ENCODE measurements at regions not wholly inside any gene's neighbourhood (a gene's known extent, or its start where the extent isn't known, plus 50 kb on each side); places are given as distances from the start of the nearest gene placed in this dataset.
A peak's percentile ranks its signal among the peaks of the same experiment; 100 is the strongest.

DNA sequence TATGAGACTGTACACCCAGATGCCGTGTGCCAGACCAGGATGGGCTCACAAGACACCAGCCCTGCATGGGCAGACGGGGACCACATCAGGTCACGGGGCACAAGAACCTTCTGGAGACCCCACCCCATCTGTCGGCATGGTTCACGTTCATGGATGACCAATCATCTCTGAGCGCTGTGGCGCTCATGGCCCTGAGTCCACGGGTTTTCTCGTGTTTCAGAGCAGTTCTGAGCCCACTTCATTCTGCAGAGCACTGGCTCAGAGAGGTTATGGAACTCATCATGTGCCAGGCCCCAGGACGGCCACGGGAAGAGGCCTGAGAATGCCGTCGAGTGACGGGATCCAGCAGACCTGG lies 63.0 kb upstream of the PPARA start:
- ATAC-seq = no peak
- no peaks in the 10 kb centered on the region for H3K9me3 ChIP-seq
- no peak for TF ChIP-seq POLR2AphosphoS5 (IDR thresholded peaks at IDR 0.05)
- TF ChIP-seq POLR2A (IDR thresholded peaks at IDR 0.05) = no peak
- TF ChIP-seq, protein P1, sequence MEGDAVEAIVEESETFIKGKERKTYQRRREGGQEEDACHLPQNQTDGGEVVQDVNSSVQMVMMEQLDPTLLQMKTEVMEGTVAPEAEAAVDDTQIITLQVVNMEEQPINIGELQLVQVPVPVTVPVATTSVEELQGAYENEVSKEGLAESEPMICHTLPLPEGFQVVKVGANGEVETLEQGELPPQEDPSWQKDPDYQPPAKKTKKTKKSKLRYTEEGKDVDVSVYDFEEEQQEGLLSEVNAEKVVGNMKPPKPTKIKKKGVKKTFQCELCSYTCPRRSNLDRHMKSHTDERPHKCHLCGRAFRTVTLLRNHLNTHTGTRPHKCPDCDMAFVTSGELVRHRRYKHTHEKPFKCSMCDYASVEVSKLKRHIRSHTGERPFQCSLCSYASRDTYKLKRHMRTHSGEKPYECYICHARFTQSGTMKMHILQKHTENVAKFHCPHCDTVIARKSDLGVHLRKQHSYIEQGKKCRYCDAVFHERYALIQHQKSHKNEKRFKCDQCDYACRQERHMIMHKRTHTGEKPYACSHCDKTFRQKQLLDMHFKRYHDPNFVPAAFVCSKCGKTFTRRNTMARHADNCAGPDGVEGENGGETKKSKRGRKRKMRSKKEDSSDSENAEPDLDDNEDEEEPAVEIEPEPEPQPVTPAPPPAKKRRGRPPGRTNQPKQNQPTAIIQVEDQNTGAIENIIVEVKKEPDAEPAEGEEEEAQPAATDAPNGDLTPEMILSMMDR (IDR thresholded peaks at IDR 0.05) = no peak
- no peak for TF ChIP-seq EP300 (IDR thresholded peaks at IDR 0.05)
- no peaks in the 10 kb centered on the region for H3K27me3 ChIP-seq
- H3K4me1 ChIP-seq = peaks cover 3 to 100% (median 86%) of the 10 kb centered on the region in 3 donors
- H3K4me3 ChIP-seq = peak overlapping the region in 1 of 2 donors; percentile 40
- H3K27ac ChIP-seq = peak overlapping the region; percentile 55 to 99 (median 98)
- 66% methylated on average over 8 of the region's 14 CpGs; no CpG with 5 or more reads in 1 of the 2 donors for WGBS, 2 donors (ENCODE audit: low coverage in 1 of 2)
- H3K36me3 ChIP-seq = peaks cover 0 to 38% of the 10 kb centered on the region in 2 donors

DNA sequence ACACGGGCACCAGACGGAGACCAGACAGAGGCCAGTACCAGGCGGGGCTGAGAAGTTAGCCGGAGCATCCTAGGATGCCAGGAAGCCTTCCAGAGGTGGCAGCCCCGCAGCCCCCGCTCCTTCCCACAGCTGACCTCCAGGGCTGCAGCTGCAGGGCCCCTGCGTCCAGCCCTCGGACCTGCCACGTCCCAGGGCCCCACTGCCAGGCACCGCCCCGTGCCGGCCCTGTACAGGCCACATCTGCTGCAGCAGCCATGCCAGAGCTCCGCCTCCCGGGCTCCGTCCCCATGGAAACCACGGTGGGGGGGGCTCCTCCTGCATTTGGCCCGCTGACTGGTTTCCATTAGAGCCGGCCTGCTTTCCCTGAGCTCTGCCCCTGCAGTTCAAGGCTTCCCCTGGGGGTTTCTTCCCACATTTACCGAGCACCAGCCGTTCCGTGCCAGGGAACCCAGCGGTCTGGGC lies 62.5 kb upstream of the PPARA start:
- TF ChIP-seq, protein P1 (IDR thresholded peaks at IDR 0.05) = peak in 1 of 4 experiments; percentile 21
- peak; percentile 68 for TF ChIP-seq POLR2AphosphoS5 (IDR thresholded peaks at IDR 0.05)
- TF ChIP-seq EP300 (IDR thresholded peaks at IDR 0.05) = no peak
- TF ChIP-seq POLR2A (IDR thresholded peaks at IDR 0.05) = peak in 1 of 2 donors; percentile 6
- Histone ChIP-seq H3K36me3 (peaks cover 0 to 41% of the 10 kb centered on the region in 2 donors), H3K27me3 (no peaks in the 10 kb centered on the region), H3K4me1 (peaks cover 3 to 100% (median 90%) of the 10 kb centered on the region in 3 donors), H3K9me3 (no peaks in the 10 kb centered on the region), H3K4me3 (peak overlapping the region in 1 of 2 donors; percentile 40), H3K27ac (peak overlapping the region; percentile 55 to 99 (median 98))
- ATAC-seq = peak; percentile 77
- whole genome bisulfite sequencing, 2 donors (ENCODE audit: low coverage in 1 of 2) = 16% methylated on average over 14 of the region's 22 CpGs; no CpG with 5 or more reads in 1 of the 2 donors

DNA sequence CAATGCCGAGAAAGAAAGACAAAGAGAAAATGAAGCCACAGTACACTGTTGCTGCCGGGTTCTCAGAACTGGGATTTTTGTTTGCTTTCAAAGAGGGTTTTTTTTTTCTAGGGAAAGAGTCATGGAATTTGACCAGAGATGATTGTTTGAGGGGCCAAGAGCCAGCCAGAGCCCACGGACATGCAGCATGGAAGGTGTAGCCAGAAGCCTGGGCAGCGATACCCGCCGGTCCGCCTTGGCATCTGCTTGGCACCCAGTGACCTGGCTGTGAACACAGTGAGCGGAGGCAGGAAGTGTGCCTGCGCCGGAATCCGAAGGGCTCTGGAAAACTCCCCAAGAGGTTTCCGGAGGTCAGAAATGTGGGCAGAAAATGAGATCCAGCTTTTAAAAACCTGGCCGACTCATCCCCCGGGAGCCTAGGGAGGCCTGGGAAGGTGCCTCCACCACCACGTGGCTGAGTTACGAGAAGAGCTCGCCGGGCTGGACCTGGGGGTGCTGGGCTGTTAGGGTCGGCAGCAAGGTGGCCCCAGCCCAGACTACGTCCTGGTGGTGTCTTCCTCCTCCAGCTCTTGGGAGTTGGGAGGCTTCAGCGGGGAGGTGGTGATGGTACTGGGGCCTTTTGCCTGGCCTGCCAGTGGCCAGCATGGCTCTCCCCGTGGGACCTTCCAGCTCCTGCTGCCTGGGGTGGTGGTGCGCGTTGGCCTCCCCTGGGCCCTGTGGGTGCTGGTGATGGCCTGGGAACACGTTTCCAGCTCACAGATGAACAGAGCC lies 61.6 kb upstream of the PPARA start:
- WGBS, 2 donors (ENCODE audit: low coverage in 1 of 2) = 7 to 21% methylated on average over 2 of the region's 25 CpGs
- Histone ChIP-seq H3K36me3 (peaks cover 0 to 50% of the 10 kb centered on the region in 2 donors), H3K27me3 (no peaks in the 10 kb centered on the region), H3K4me3 (peak overlapping the region in 1 of 2 donors; percentile 40), H3K27ac (peak overlapping the region; percentile 54 to 99 (median 98)), H3K9me3 (no peaks in the 10 kb centered on the region), H3K4me1 (peaks cover 3 to 100% (median 90%) of the 10 kb centered on the region in 3 donors)
- peak; percentile 26 for ATAC-seq
- TF ChIP-seq POLR2A (IDR thresholded peaks at IDR 0.05) (peak in 1 of 2 donors; percentile 6), POLR2AphosphoS5 (IDR thresholded peaks at IDR 0.05) (peak; percentile 50), EP300 (IDR thresholded peaks at IDR 0.05) (no peak)
- TF ChIP-seq, protein P1 (IDR thresholded peaks at IDR 0.05) = no peak

DNA sequence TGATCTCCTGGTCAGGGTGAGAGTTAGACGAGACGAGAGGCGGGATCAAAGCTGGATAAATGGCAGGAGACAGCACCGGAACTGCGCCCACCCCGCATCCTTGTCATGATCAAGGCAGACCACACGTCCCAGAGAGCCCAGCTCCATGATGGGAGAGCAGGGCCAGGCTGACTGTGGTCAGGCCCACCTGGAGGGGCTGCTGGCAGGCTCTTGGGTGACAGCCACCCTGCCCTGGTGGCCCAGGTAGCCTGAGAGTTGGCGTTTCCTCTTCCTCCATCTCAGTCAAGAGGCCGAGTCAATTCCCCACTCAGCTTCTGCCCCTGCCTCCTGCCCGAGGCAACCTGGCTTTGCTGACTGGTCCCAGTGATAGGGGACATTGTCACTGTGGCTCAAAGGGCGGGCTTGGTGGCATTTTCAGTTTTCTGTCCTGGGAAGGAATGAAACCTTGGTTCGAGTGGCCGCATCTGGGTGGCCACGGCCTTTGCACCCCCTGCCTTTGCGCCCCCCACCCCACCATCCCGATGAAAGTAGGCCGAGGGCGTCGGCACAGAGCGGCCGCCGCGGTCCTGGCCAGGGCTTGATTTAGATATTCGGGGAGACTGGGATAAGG lies 60.8 kb upstream of the PPARA start:
- H3K4me1 ChIP-seq = peaks cover 3 to 100% (median 91%) of the 10 kb centered on the region in 3 donors
- no peak for ATAC-seq
- peaks cover 0 to 51% of the 10 kb centered on the region in 2 donors for H3K36me3 ChIP-seq
- peak overlapping the region; percentile 54 to 99 (median 98) for H3K27ac ChIP-seq
- TF ChIP-seq POLR2AphosphoS5 (IDR thresholded peaks at IDR 0.05) (no peak), POLR2A (IDR thresholded peaks at IDR 0.05) (no peak), EP300 (IDR thresholded peaks at IDR 0.05) (no peak)
- TF ChIP-seq, protein P1 (IDR thresholded peaks at IDR 0.05) = no peak
- no peaks in the 10 kb centered on the region for H3K9me3 ChIP-seq
- 55 to 72% methylated on average over 4 to 5 of the region's 24 CpGs for WGBS, 2 donors (ENCODE audit: low coverage in 1 of 2)
- H3K4me3 ChIP-seq = peak overlapping the region in 1 of 2 donors; percentile 40
- H3K27me3 ChIP-seq = no peaks in the 10 kb centered on the region

Data from gastroesophageal sphincter (tissue), 4 donors.